ENCODE measurements at regions not wholly inside any gene's neighbourhood (a gene's known extent, or its start where the extent isn't known, plus 50 kb on each side); places are given as distances from the start of the nearest gene placed in this dataset.

GRCh38 chr18:75790111-75790510 lies 362.6 kb upstream of the SMIM21 start:
- POLR2A ChIA-PET, result no interaction called here
- no peak for TF ChIP-seq ARNT (IDR thresholded peaks at IDR 0.05)
- TF ChIP-seq ZNF384 (IDR thresholded peaks at IDR 0.05), result no peak
- TF ChIP-seq, protein P1, sequence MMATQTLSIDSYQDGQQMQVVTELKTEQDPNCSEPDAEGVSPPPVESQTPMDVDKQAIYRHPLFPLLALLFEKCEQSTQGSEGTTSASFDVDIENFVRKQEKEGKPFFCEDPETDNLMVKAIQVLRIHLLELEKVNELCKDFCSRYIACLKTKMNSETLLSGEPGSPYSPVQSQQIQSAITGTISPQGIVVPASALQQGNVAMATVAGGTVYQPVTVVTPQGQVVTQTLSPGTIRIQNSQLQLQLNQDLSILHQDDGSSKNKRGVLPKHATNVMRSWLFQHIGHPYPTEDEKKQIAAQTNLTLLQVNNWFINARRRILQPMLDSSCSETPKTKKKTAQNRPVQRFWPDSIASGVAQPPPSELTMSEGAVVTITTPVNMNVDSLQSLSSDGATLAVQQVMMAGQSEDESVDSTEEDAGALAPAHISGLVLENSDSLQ (IDR thresholded peaks at IDR 0.05), result no peak
- TF ChIP-seq CTBP1 (IDR thresholded peaks at IDR 0.05; ENCODE audit: borderline replicate concordance), result no peak
- TF ChIP-seq LEF1 (IDR thresholded peaks at IDR 0.05; ENCODE audit: borderline replicate concordance), result no peak
- no peak for TF ChIP-seq FOXK2 (IDR thresholded peaks at IDR 0.05)
- no peak for TF ChIP-seq ELF4 (IDR thresholded peaks at IDR 0.05)
- TF ChIP-seq SUZ12 (IDR thresholded peaks at IDR 0.05), result no peak
- no peak for TF ChIP-seq FOXM1 (IDR thresholded peaks at IDR 0.05; ENCODE audit: borderline replicate concordance)
- TF ChIP-seq FOXA1 (IDR thresholded peaks at IDR 0.05), result no peak
- TF ChIP-seq NFRKB (IDR thresholded peaks at IDR 0.05), result no peak
- no peak for TF ChIP-seq SP1 (IDR thresholded peaks at IDR 0.05)
- no peak for TF ChIP-seq BHLHE40 (IDR thresholded peaks at IDR 0.05; ENCODE audit: borderline replicate concordance)
- TF ChIP-seq L3MBTL2 (conservative IDR thresholded peaks at IDR 0.05), result no peak
- TF ChIP-seq HDGF (IDR thresholded peaks at IDR 0.05; ENCODE audit: borderline replicate concordance), result no peak
- TF ChIP-seq TARDBP (IDR thresholded peaks at IDR 0.05), result no peak

GRCh38 chr18:75785834-75786233 lies 358.3 kb upstream of the SMIM21 start:
- ChIA-PET CTCF (no interaction called here), POLR2A (no interaction called here)
- TF ChIP-seq FOXK2 (IDR thresholded peaks at IDR 0.05) (no peak), FOXM1 (IDR thresholded peaks at IDR 0.05; ENCODE audit: borderline replicate concordance) (no peak), ELF4 (IDR thresholded peaks at IDR 0.05) (no peak), LEF1 (IDR thresholded peaks at IDR 0.05; ENCODE audit: borderline replicate concordance) (no peak), CTBP1 (IDR thresholded peaks at IDR 0.05; ENCODE audit: borderline replicate concordance) (no peak), TARDBP (IDR thresholded peaks at IDR 0.05) (no peak), ARNT (IDR thresholded peaks at IDR 0.05) (no peak), SUZ12 (IDR thresholded peaks at IDR 0.05) (no peak), SP1 (IDR thresholded peaks at IDR 0.05) (no peak), L3MBTL2 (conservative IDR thresholded peaks at IDR 0.05) (no peak), BHLHE40 (IDR thresholded peaks at IDR 0.05; ENCODE audit: borderline replicate concordance) (no peak), HDGF (IDR thresholded peaks at IDR 0.05; ENCODE audit: borderline replicate concordance) (no peak), ZNF384 (IDR thresholded peaks at IDR 0.05) (no peak), FOXA1 (IDR thresholded peaks at IDR 0.05) (no peak), NFRKB (IDR thresholded peaks at IDR 0.05) (no peak)
- TF ChIP-seq, protein P1 (IDR thresholded peaks at IDR 0.05), result no peak
- no peak for DNase-seq (ENCODE audit: extremely low spot score)

More at GRCh38 chr18:75790111-75790510, 362.6 kb upstream of the SMIM21 start:
- CTCF ChIA-PET, result no interaction called here
- DNase-seq (ENCODE audit: extremely low spot score), result no peak

DNA sequence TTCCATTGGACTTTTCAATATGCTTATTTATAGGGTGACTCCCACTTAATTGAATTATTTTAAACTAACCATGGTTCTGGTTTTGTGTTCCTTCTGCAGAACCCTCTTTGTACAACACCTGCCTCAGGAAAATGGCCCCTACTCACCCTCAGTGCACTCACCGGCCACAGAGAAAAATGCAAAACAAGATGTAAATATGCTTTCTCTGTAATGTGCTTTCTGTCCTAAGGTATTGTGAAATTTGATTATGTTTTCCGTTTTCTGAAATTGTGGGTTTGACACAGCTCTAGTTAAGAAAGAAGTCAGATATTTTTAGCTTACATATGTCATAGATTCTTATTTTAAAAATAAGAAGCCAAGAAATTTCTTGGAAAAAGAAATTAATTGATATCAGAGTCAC lies 357.7 kb upstream of the SMIM21 start:
- ChIA-PET POLR2A (no interaction called here), CTCF (no interaction called here)
- DNase-seq (ENCODE audit: extremely low spot score), result no peak
- no peak for TF ChIP-seq ZNF384 (IDR thresholded peaks at IDR 0.05)
- no peak for TF ChIP-seq SUZ12 (IDR thresholded peaks at IDR 0.05)
- TF ChIP-seq NFRKB (IDR thresholded peaks at IDR 0.05), result no peak
- TF ChIP-seq L3MBTL2 (conservative IDR thresholded peaks at IDR 0.05), result no peak
- no peak for TF ChIP-seq FOXM1 (IDR thresholded peaks at IDR 0.05; ENCODE audit: borderline replicate concordance)
- no peak for TF ChIP-seq HDGF (IDR thresholded peaks at IDR 0.05; ENCODE audit: borderline replicate concordance)
- no peak for TF ChIP-seq ARNT (IDR thresholded peaks at IDR 0.05)
- TF ChIP-seq SP1 (IDR thresholded peaks at IDR 0.05), result no peak
- no peak for TF ChIP-seq CTBP1 (IDR thresholded peaks at IDR 0.05; ENCODE audit: borderline replicate concordance)
- no peak for TF ChIP-seq FOXK2 (IDR thresholded peaks at IDR 0.05)
- TF ChIP-seq, protein P1 (IDR thresholded peaks at IDR 0.05), result no peak
- no peak for TF ChIP-seq FOXA1 (IDR thresholded peaks at IDR 0.05)
- TF ChIP-seq ELF4 (IDR thresholded peaks at IDR 0.05), result no peak
- no peak for TF ChIP-seq LEF1 (IDR thresholded peaks at IDR 0.05; ENCODE audit: borderline replicate concordance)
- TF ChIP-seq TARDBP (IDR thresholded peaks at IDR 0.05), result no peak

DNA sequence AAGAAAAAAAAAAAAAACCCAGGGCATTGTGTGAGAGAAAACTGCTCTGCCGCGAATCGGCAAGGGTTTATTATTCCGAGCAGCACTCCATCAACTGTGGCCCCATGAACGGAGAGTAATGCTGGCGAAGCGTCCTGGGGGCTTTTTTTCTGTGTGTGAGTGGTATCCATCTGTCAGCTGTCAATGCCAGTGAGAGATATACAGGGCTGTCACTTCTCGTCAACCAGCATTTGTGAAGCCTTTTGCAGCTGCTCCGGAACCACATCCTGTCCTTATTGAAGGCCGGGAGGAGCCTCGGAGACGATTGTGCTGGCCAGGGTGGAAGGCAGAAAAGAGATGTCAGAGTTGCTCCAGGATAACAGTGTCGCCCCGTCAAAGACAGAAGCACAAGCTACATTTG lies 356.9 kb upstream of the SMIM21 start:
- no peak for DNase-seq (ENCODE audit: extremely low spot score)
- TF ChIP-seq ELF4 (IDR thresholded peaks at IDR 0.05) (no peak), ARNT (IDR thresholded peaks at IDR 0.05) (no peak), SP1 (IDR thresholded peaks at IDR 0.05) (no peak), FOXM1 (IDR thresholded peaks at IDR 0.05; ENCODE audit: borderline replicate concordance) (no peak), L3MBTL2 (conservative IDR thresholded peaks at IDR 0.05) (no peak), BHLHE40 (IDR thresholded peaks at IDR 0.05; ENCODE audit: borderline replicate concordance) (no peak), FOXA1 (IDR thresholded peaks at IDR 0.05) (no peak), FOXK2 (IDR thresholded peaks at IDR 0.05) (no peak), SUZ12 (IDR thresholded peaks at IDR 0.05) (no peak), HDGF (IDR thresholded peaks at IDR 0.05; ENCODE audit: borderline replicate concordance) (no peak), NFRKB (IDR thresholded peaks at IDR 0.05) (no peak), CTBP1 (IDR thresholded peaks at IDR 0.05; ENCODE audit: borderline replicate concordance) (no peak), LEF1 (IDR thresholded peaks at IDR 0.05; ENCODE audit: borderline replicate concordance) (no peak), TARDBP (IDR thresholded peaks at IDR 0.05) (no peak), ZNF384 (IDR thresholded peaks at IDR 0.05) (no peak)
- TF ChIP-seq, protein P1 (IDR thresholded peaks at IDR 0.05), result no peak
- ChIA-PET POLR2A (no interaction called here), CTCF (no interaction called here)

DNA sequence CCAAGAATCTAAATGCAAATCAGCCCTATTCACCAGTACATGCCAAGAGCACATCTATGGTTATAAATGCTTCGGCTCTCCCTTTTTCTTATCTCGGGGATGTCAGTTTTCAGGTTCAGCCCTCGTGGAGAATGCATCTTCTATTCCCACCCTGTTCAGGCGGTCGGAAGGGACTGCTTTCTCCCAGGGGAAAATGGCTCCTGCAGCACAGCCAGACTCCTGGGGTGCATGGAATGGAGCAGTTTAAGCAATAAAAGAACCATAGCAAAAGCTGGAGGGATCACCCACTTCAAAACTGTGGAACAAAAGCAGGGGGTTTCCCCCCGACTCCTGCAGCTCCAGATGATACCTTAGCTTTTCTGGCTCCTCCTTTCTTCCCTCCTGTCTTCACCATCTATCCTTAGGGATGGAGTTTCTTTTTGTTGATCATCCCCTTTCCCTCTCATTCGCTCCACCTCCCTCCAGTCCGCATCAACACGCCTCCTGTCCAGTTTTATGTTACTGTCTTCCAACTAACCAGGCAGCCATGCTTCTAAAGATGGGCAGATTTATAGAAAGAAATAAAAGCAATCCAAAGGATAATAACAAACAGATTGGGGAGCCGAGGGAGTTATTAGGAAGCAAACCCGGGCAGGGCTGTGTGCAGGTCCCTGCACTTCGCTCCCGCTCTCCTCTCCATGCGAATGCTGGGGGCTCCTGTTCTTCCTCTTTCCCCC lies 356.2 kb upstream of the SMIM21 start:
- TF ChIP-seq FOXK2 (IDR thresholded peaks at IDR 0.05) (no peak), L3MBTL2 (conservative IDR thresholded peaks at IDR 0.05) (no peak), ELF4 (IDR thresholded peaks at IDR 0.05) (no peak), HDGF (IDR thresholded peaks at IDR 0.05; ENCODE audit: borderline replicate concordance) (no peak), LEF1 (IDR thresholded peaks at IDR 0.05; ENCODE audit: borderline replicate concordance) (no peak), FOXM1 (IDR thresholded peaks at IDR 0.05; ENCODE audit: borderline replicate concordance) (no peak)
- TF ChIP-seq, protein P1 (IDR thresholded peaks at IDR 0.05), result no peak
- POLR2A ChIA-PET, result no interaction called here
- CTCF ChIA-PET, result no interaction called here
- DNase-seq (ENCODE audit: extremely low spot score), result no peak
